HAP-1 (cell line): ENCODE measurements at regions not wholly inside any gene's neighbourhood (a gene's known extent, or its start where the extent isn't known, plus 50 kb on each side); places are given as distances from the start of the nearest gene placed in this dataset.

Experiments
- DNase-seq, 2 experiments: peaks; one replicate each; pipeline ENCODE4 v3.0.0-alpha.2; 2016 to 2020; ENCODE audit warnings: low spot score in 2 of 2
- H3K27me3 ChIP-seq: fragments of 250-450 bp; sonication (Bioruptor Pico); 2 replicates; pipeline ENCODE4 v1.5.1; 2020; ENCODE audit warnings: low read depth, mild to moderate bottlenecking, moderate library complexity
- H3K36me3 ChIP-seq: fragments of 250-450 bp; sonication (Bioruptor Pico); replicated peaks from 2 replicates; pipeline ENCODE4 v1.5.1; 2020; ENCODE audit warnings: mild to moderate bottlenecking
- H3K4me1 ChIP-seq: fragments of 250-450 bp; sonication (Bioruptor Pico); 2 replicates; pipeline ENCODE4 v1.5.1; 2020; ENCODE audit warnings: mild to moderate bottlenecking
- H3K4me3 ChIP-seq: fragments of 250-450 bp; sonication (Bioruptor Pico); 2 replicates; pipeline ENCODE4 v1.5.1; 2020; ENCODE audit warnings: mild to moderate bottlenecking, moderate library complexity
- H3K9me3 ChIP-seq: fragments of 250-450 bp; sonication (Bioruptor Pico); 2 replicates; pipeline ENCODE4 v1.5.1; 2020; ENCODE audit warnings: mild to moderate bottlenecking, moderate library complexity
- in situ Hi-C: fragments of 300-500 bp; cut with MboI; formaldehyde crosslinking; loops from 3 replicates; pipeline ENCODE4 v1.14.3; 2020; ENCODE audit warnings: low sequenced_read_pairs, inconsistent platforms, mixed read lengths

DNA sequence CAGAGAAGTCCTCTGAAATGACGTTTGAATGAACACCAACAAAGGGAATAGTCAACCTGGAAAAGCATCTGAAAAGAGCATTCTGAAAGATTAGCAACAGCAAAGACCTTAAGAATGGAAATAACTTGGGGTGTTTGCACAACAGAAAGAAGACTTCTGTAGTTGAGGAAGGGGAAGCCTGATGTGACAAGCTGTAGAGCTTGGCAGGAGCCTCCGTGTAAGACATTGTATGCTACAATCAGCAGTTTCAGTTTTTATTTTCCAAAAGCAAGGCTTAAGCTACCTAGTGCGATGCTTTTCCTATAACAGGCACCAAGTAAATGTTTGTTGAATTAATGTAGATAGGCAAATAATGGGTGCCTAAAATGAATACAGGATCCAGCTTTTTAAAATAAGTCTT, 484.0 kb downstream of the SPRY1 start:
- no peak for DNase-seq
- no peaks in the 10 kb centered on the region for H3K4me1 ChIP-seq
- H3K27me3 ChIP-seq, result no peaks in the 10 kb centered on the region
- H3K36me3 ChIP-seq, result no peaks in the 10 kb centered on the region
- no peaks in the 10 kb centered on the region for H3K9me3 ChIP-seq
- no peak overlapping the region for H3K4me3 ChIP-seq
- in situ Hi-C loops, result no loop called here

- no peaks in the 10 kb centered on the region for H3K4me1 ChIP-seq
- in situ Hi-C loops, result no loop called here
- no peaks in the 10 kb centered on the region for H3K9me3 ChIP-seq
- no peak for DNase-seq
- no peaks in the 10 kb centered on the region for H3K36me3 ChIP-seq
- no peak overlapping the region for H3K4me3 ChIP-seq
- no peaks in the 10 kb centered on the region for H3K27me3 ChIP-seq
Observed at GRCh38 chr4:123884922-123885321, 488.3 kb downstream of the SPRY1 start.

- H3K36me3 ChIP-seq, result no peaks in the 10 kb centered on the region
- in situ Hi-C loops, result no loop called here
- DNase-seq, result no peak
Observed at GRCh38 chr4:123889507-123889906, 492.9 kb downstream of the SPRY1 start.

DNA sequence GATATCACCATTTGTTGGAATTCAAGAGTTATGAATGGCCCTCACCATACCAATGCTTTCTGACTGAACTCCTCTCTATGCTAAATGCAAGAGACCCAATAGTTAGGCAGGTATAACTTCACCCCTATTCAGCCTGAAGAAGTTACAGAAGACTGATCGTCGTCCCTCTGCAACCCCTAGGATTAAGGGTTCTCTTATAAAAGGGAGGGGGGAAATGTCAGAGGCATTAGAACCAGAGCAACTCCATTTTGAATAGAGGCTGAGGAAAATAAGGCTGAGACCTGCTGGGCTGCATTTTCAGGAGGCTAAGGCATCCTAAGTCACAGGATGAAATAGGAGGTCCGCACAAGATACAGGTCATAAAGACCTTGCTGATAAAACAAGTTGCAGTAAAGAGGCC, 494.3 kb downstream of the SPRY1 start:
- Histone ChIP-seq H3K4me3 (no peak overlapping the region), H3K27me3 (no peaks in the 10 kb centered on the region), H3K9me3 (no peaks in the 10 kb centered on the region), H3K36me3 (no peaks in the 10 kb centered on the region), H3K4me1 (no peaks in the 10 kb centered on the region)
- no peak for DNase-seq
- in situ Hi-C loops, result no loop called here

More at GRCh38 chr4:123889507-123889906, 492.9 kb downstream of the SPRY1 start:
- Histone ChIP-seq H3K4me3 (no peak overlapping the region), H3K4me1 (no peaks in the 10 kb centered on the region), H3K9me3 (no peaks in the 10 kb centered on the region), H3K27me3 (no peaks in the 10 kb centered on the region)

DNA sequence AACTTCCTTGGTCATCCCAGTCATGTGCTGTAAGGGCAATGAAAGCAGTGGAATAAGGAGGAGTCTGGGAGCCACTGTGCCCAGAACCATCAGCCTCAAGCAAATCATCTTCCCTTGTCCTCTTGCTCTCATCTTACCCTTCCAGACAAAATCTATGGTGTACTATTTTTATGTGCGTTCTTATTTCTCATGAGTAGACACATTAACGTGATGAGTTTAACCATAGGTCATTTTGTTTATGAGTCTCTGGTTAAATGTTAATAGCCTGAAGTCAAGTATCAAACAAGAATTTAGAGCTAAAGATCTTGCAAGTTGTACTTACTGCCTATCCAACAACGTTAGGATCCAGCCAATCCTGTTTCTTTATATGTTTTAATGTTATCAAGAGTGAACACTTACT, 495.3 kb downstream of the SPRY1 start:
- Histone ChIP-seq H3K27me3 (no peaks in the 10 kb centered on the region), H3K9me3 (no peaks in the 10 kb centered on the region), H3K4me1 (no peaks in the 10 kb centered on the region), H3K4me3 (no peak overlapping the region), H3K36me3 (no peaks in the 10 kb centered on the region)
- DNase-seq, result no peak
- in situ Hi-C loops, result no loop called here

DNA sequence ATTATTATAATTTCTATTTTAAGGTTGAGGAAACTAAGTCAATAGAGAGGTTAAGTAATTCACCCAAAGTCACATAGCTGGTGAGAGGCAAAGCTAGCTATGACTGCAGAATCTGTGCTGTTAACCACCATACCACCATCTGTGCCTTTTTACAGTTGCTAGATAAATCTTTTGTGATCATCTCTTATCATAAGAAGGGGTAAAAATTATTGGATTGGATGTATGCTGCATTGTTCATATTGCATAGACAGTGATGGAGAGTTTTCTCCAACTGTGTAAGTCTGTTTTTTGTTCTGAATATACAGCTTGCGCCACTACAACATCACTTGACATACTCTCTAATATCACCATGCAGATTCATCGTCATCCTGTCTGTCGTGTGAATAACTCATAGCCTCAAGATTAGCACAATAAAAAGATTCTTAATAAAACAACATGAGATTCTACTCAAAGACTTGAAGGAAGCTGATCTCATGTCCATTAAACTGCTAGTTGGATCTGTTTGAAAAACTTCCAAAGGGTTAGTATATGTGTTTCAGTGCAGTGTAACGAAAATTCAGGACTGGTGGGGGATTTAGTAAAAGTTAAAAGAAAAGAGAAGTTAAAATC, 495.9 kb downstream of the SPRY1 start:
- Histone ChIP-seq H3K27me3 (no peaks in the 10 kb centered on the region), H3K9me3 (no peaks in the 10 kb centered on the region), H3K4me3 (no peak overlapping the region), H3K4me1 (no peaks in the 10 kb centered on the region), H3K36me3 (no peaks in the 10 kb centered on the region)
- no peak for DNase-seq
- in situ Hi-C loops, result no loop called here

DNA sequence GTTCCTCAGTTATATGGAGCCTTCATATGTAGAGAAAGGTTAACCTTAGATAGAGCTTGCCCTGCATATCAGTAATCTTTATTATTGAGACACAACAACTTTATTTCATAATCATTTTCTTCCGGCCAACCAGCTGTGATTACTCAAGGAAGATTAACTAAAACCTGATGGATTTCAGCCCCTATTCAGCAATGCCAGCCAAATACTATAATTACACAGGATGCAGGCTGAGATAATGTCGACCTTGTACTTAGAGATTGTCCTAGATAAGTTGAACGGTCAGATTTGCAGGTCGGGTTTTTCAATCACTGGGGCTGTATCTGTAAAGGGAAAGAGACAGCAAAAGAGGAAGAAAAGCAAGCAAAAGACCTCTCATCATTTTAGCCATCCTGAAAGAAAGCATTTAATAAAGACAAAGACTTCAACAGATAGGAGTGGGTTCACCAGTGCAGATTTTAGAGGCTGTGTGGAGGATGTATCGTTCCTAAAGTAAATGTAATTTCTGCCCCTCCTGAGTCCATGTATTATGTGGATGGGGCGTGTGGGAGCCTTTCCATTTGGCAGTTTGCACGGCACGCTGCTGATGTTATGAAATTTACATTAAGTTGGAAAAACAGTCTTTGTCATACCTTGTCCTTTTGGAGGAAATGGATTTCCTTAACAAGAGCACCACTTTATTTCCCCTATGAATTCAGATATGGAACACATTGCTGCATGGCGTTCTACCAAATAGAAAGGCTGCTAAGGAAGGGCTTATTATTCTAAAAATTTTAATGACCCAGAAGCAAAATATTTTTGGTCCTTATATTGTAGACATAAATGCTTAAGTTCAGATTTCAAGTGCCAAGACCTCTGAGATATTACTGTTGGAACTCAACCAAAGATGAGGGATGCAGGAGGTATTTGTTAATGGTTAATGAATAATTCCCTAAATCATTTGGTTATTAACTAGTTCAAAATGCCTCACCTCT, 496.7 kb downstream of the SPRY1 start:
- H3K9me3 ChIP-seq, result no peaks in the 10 kb centered on the region
- H3K4me1 ChIP-seq, result no peaks in the 10 kb centered on the region
- in situ Hi-C loops, result no loop called here
- no peak overlapping the region for H3K4me3 ChIP-seq
- no peaks in the 10 kb centered on the region for H3K27me3 ChIP-seq
- DNase-seq, result no peak
- no peaks in the 10 kb centered on the region for H3K36me3 ChIP-seq

GRCh38 chr4:123896446-123897071, 500.0 kb downstream of the SPRY1 start:
- H3K9me3 ChIP-seq, result no peaks in the 10 kb centered on the region
- H3K4me3 ChIP-seq, result no peak overlapping the region
- no peak for DNase-seq
- no peaks in the 10 kb centered on the region for H3K27me3 ChIP-seq
- no peaks in the 10 kb centered on the region for H3K4me1 ChIP-seq
- no peaks in the 10 kb centered on the region for H3K36me3 ChIP-seq
- in situ Hi-C loops, result no loop called here

- H3K4me3 ChIP-seq, result no peak overlapping the region
- in situ Hi-C loops, result no loop called here
Observed at GRCh38 chr4:123898946-123899666, 502.5 kb downstream of the SPRY1 start.

DNA sequence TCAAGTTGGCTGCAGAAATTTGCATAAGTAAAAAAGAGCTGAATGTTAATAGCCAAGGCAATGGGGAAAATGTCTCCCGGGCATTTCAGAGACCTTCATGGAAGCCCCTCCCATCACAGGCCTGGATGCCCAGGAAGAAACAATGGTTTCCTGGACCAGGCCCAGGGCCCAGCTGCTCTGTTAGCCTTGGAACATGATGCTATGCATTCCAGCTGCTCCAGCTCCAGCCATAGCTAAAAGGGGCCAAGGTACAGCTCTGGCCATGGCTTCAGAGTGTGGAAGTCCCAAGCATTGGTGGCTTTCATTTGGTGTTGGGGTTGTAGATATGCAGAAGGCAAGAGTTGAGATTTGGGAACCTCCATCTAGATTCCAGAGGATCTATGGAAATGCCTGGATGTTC, 508.3 kb downstream of the SPRY1 start:
- Histone ChIP-seq H3K4me1 (no peaks in the 10 kb centered on the region), H3K9me3 (no peaks in the 10 kb centered on the region), H3K4me3 (no peak overlapping the region), H3K36me3 (no peaks in the 10 kb centered on the region), H3K27me3 (no peaks in the 10 kb centered on the region)
- no peak for DNase-seq
- in situ Hi-C loops, result no loop called here

More at GRCh38 chr4:123898946-123899666, 502.5 kb downstream of the SPRY1 start:
- no peak for DNase-seq
- Histone ChIP-seq H3K4me1 (no peaks in the 10 kb centered on the region), H3K36me3 (no peaks in the 10 kb centered on the region), H3K9me3 (no peaks in the 10 kb centered on the region), H3K27me3 (no peaks in the 10 kb centered on the region)

- DNase-seq, result no peak
- H3K4me1 ChIP-seq, result no peaks in the 10 kb centered on the region
- in situ Hi-C loops, result no loop called here
Observed at GRCh38 chr4:123913598-123913997, 517.0 kb downstream of the SPRY1 start.

GRCh38 chr4:123916821-123917220, 520.2 kb downstream of the SPRY1 start:
- Histone ChIP-seq H3K36me3 (no peaks in the 10 kb centered on the region), H3K27me3 (no peaks in the 10 kb centered on the region), H3K9me3 (no peaks in the 10 kb centered on the region), H3K4me1 (peaks cover 8% of the 10 kb centered on the region), H3K4me3 (no peak overlapping the region)
- no peak for DNase-seq
- in situ Hi-C loops, result no loop called here

More at GRCh38 chr4:123913598-123913997, 517.0 kb downstream of the SPRY1 start:
- Histone ChIP-seq H3K36me3 (no peaks in the 10 kb centered on the region), H3K9me3 (no peaks in the 10 kb centered on the region), H3K27me3 (no peaks in the 10 kb centered on the region), H3K4me3 (no peak overlapping the region)

GRCh38 chr4:123919576-123920098, 523.0 kb downstream of the SPRY1 start:
- no peaks in the 10 kb centered on the region for H3K27me3 ChIP-seq
- H3K9me3 ChIP-seq, result no peaks in the 10 kb centered on the region
- H3K4me3 ChIP-seq, result no peak overlapping the region
- in situ Hi-C loops, result no loop called here
- H3K4me1 ChIP-seq, result peaks cover 8% of the 10 kb centered on the region
- no peak for DNase-seq
- no peaks in the 10 kb centered on the region for H3K36me3 ChIP-seq
